HepG2 (cell line): ENCODE measurements at regions not wholly inside any gene's neighbourhood (a gene's known extent, or its start where the extent isn't known, plus 50 kb on each side); places are given as distances from the start of the nearest gene placed in this dataset.

Source experiments
- ATAC-seq: fragments of 200-7000 bp; cut with Tn5 transposase; 3 replicates; pipeline ENCODE4 v1.9.1; 2020; ENCODE audit warnings: mild to moderate bottlenecking, moderate library complexity
- BruUV-seq: library from RNA; stranded (reverse); fragments of 400-500 nt; replicated peaks from 2 replicates; lab custom pipeline; 2021; lab: Mats Ljungman, UMichigan
- CTCF ChIA-PET: fragments of 300-600 bp; formaldehyde crosslinking; extraction: SDS; loops from one replicate; lab custom pipeline; 2021; ENCODE audit warnings: low total read pairs, inconsistent platforms, low intra/inter-chr PET ratio; lab: Yijun Ruan, JAX
- POLR2A ChIA-PET: fragments of 350-600 bp; sonication (Branson Sonifier 250); formaldehyde crosslinking; loops from one replicate; lab custom pipeline; 2020; ENCODE audit warnings: antibody characterized with exemption, inconsistent platforms; lab: Yijun Ruan, JAX
- DNase-seq: peaks from one replicate; pipeline ENCODE4 v3.0.0-alpha.2; 2015; ENCODE audit warnings: low spot score
- FAIRE-seq: peaks from 3 replicates; lab custom pipeline; 2011; peaks lifted over from hg19 to GRCh38; lab: Jason Lieb, UNC
- H2AFZ ChIP-seq: one replicate; pipeline ENCODE4 v1.6.1; 2011; ENCODE audit warnings: low read length, inconsistent platforms
- H3K27ac ChIP-seq: fragments of 300-600 bp; 3 replicates; pipeline ENCODE4 v1.8.0; 2011; ENCODE audit warnings: mixed run types, mild to moderate bottlenecking, mixed read lengths, low read length, inconsistent platforms; ENCODE audit not compliant: insufficient read depth; ENCODE audit errors: extremely low read length
- H3K27me3 ChIP-seq, 2 experiments: fragments of 200-600 bp in 1 of 2; 2 replicates in 1 of 2; 3 replicates in 1 of 2; pipeline versions ENCODE4 v1.6.0 to v1.8.0; 2011; ENCODE audit warnings: low read length in 2 of 2, mild to moderate bottlenecking in 2 of 2, moderate library complexity in 2 of 2, inconsistent platforms in 1 of 2; ENCODE audit not compliant: insufficient read depth in 2 of 2, control insufficient read depth in 1 of 2
- H3K36me3 ChIP-seq, 2 experiments: fragments of 200-600 bp in 1 of 2; replicated peaks in 1 of 2; 2 replicates in 1 of 2; 3 replicates in 1 of 2; pipeline versions ENCODE4 v1.5.1 to v1.8.0; 2011; ENCODE audit warnings: low read length in 2 of 2, inconsistent platforms in 1 of 2; ENCODE audit not compliant: insufficient read depth in 2 of 2, control insufficient read depth in 1 of 2
- H3K4me1 ChIP-seq: 2 replicates; pipeline ENCODE4 v1.5.1; 2012; ENCODE audit warnings: low read length, inconsistent platforms; ENCODE audit not compliant: insufficient read depth
- H3K4me2 ChIP-seq: 2 replicates; pipeline ENCODE4 v1.6.0; 2011; ENCODE audit warnings: low read depth, low read length, inconsistent platforms
- H3K4me3 ChIP-seq, 3 experiments: fragments of 200-600 bp in 1 of 3; sonication (generic), shearing (Covaris generic) in 1 of 3; replicated peaks in 1 of 3; 2 replicates each; pipeline ENCODE4 v1.5.1; 2011 to 2016; ENCODE audit warnings: low read length in 3 of 3, inconsistent platforms in 2 of 3, low read depth in 2 of 3, mild to moderate bottlenecking in 2 of 3, control low read depth in 1 of 3, mixed read lengths in 1 of 3; ENCODE audit not compliant: insufficient read depth in 1 of 3
- H3K79me2 ChIP-seq: one replicate; pipeline ENCODE4 v1.6.1; 2011; ENCODE audit warnings: low read length, inconsistent platforms; ENCODE audit not compliant: insufficient read depth
- H3K9ac ChIP-seq: 2 replicates; pipeline ENCODE4 v1.6.0; 2011; ENCODE audit warnings: mild to moderate bottlenecking, low read depth, low read length, inconsistent platforms; ENCODE audit not compliant: insufficient read depth
- H3K9me3 ChIP-seq: 2 replicates; pipeline ENCODE4 v1.5.1; 2012; ENCODE audit warnings: mild to moderate bottlenecking, low read length
- H4K20me1 ChIP-seq: 2 replicates; pipeline ENCODE4 v1.6.0; 2011; ENCODE audit warnings: inconsistent platforms, mild to moderate bottlenecking, low read length, moderate library complexity; ENCODE audit not compliant: insufficient read depth
- DMTF1 ChIP-seq: sonication (generic); formaldehyde crosslinking; IDR thresholded peaks from 2 replicates; pipeline ENCODE4 v1.4.0; 2020; ENCODE audit warnings: mild to moderate bottlenecking, missing genetic modification reagents
- GZF1 ChIP-seq: sonication (generic); formaldehyde crosslinking; IDR thresholded peaks from 2 replicates; pipeline ENCODE4 v1.5.1; 2020; ENCODE audit warnings: mild to moderate bottlenecking, missing genetic modification reagents
- HNRNPK ChIP-seq: fragments of 200-400 bp; formaldehyde crosslinking; IDR thresholded peaks from 2 replicates; pipeline ENCODE4 v1.6.1; 2018; ENCODE audit warnings: low read length, low read depth, moderate library complexity, mild to moderate bottlenecking; ENCODE audit not compliant: poor library complexity, severe bottlenecking
- HNRNPL ChIP-seq: fragments of 200-400 bp; formaldehyde crosslinking; IDR thresholded peaks from 2 replicates; pipeline ENCODE4 v1.6.1; 2017; ENCODE audit warnings: mild to moderate bottlenecking, low read depth, low read length
- MXD1 ChIP-seq: sonication (generic); formaldehyde crosslinking; IDR thresholded peaks from 2 replicates; pipeline ENCODE4 v1.4.0; 2020; ENCODE audit warnings: mild to moderate bottlenecking, missing genetic modification reagents
- MZF1 ChIP-seq: sonication (generic); formaldehyde crosslinking; IDR thresholded peaks from 2 replicates; pipeline ENCODE4 v1.8.1; 2023; ENCODE audit warnings: mild to moderate bottlenecking, missing genetic modification reagents, borderline replicate concordance
- NBN ChIP-seq: fragments of 450-650 bp; conservative IDR thresholded peaks from 2 replicates; pipeline ENCODE4 v1.6.1; 2017
- PHF20 ChIP-seq: sonication (generic); formaldehyde crosslinking; IDR thresholded peaks from 2 replicates; pipeline ENCODE4 v1.5.0; 2020; ENCODE audit warnings: mild to moderate bottlenecking, missing genetic modification reagents
- POGZ ChIP-seq: sonication (generic); formaldehyde crosslinking; IDR thresholded peaks from 2 replicates; pipeline ENCODE4 v1.4.0; 2020; ENCODE audit warnings: mild to moderate bottlenecking, missing genetic modification reagents
- TRIM24 ChIP-seq: sonication (generic); formaldehyde crosslinking; IDR thresholded peaks from 2 replicates; pipeline ENCODE4 v1.8.0; 2022; ENCODE audit warnings: mild to moderate bottlenecking, missing genetic modification reagents
- ZBTB25 ChIP-seq: IDR thresholded peaks from 2 replicates; pipeline ENCODE4 v1.6.1; 2018; ENCODE audit warnings: missing genetic modification reagents
- ZFX ChIP-seq: sonication (generic); formaldehyde crosslinking; IDR thresholded peaks from 2 replicates; pipeline ENCODE4 v1.4.0; 2020; ENCODE audit warnings: mild to moderate bottlenecking, low read depth, missing genetic modification reagents, moderate library complexity
- ZNF33A ChIP-seq: sonication (generic); formaldehyde crosslinking; IDR thresholded peaks from 2 replicates; pipeline ENCODE4 v1.5.1; 2020; ENCODE audit warnings: missing genetic modification reagents, mild to moderate bottlenecking, moderate library complexity, borderline replicate concordance
- ZNF484 ChIP-seq: sonication (generic); formaldehyde crosslinking; IDR thresholded peaks from 2 replicates; pipeline ENCODE4 v1.5.1; 2020; ENCODE audit warnings: mild to moderate bottlenecking, low read depth, missing genetic modification reagents, borderline replicate concordance
- WGBS: methylation state at CpG from one replicate; pipeline ENCODE4 v1.1.6; 2017; ENCODE audit warnings: low lambda C conversion rate; 5-methylcytosine and 5-hydroxymethylcytosine counted together
- in situ Hi-C: cut with HindIII; loops from 2 replicates; pipeline ENCODE4 v1.10.0; 2017; ENCODE audit warnings: low pct_unique_long_range_greater_than_20kb; ENCODE audit not compliant: extremely low pct_ligation_motif_present
- intact Hi-C: fragments of 100-400 bp; cut with micrococcal nuclease; formaldehyde crosslinking; loops from one replicate; pipeline ENCODE4 v1.10.0; 2022; ENCODE audit not compliant: unreplicated experiment

- FAIRE-seq (no peak), DNase-seq (no peak)
- CTCF ChIA-PET, result no interaction called here
- H3K27ac ChIP-seq, result no peak overlapping the region
- in situ Hi-C loops, result no loop called here
- no peaks in the 10 kb centered on the region for H3K27me3 ChIP-seq
- POLR2A ChIA-PET, result no interaction called here
- H3K36me3 ChIP-seq, result no peaks in the 10 kb centered on the region
- 92% methylated on average over 3 of the region's 11 CpGs for WGBS
- no peak overlapping the region for H2AFZ ChIP-seq
- H3K4me3 ChIP-seq, result no peak overlapping the region
- no peaks in the 10 kb centered on the region for H4K20me1 ChIP-seq
- peaks cover 50% of the 10 kb centered on the region for H3K4me1 ChIP-seq
- H3K9ac ChIP-seq, result no peak overlapping the region
- no TSS peak for BruUV-seq
- no peaks in the 10 kb centered on the region for H3K79me2 ChIP-seq
- intact Hi-C loops, result no loop called here
- H3K9me3 ChIP-seq, result peaks cover 17% of the 10 kb centered on the region; the same call in 1 of the 2 replicates
- TF ChIP-seq ZBTB25 (CRISPR knock-in tag), result no peak
- TF ChIP-seq TRIM24, result no peak
- TF ChIP-seq, all 625 proteins: peak for 0
- H3K4me2 ChIP-seq, result 0 out of 2 replicates have a peak overlapping the region, but pooled peaks have one; percentile 5
- peak; percentile 27; the same call in 1 of the 3 replicates for ATAC-seq
These were observed 201.7 kb upstream of the NLRP1 start for GRCh38 chr17:5785867-5786509.

- Histone ChIP-seq H3K36me3 (no peaks in the 10 kb centered on the region), H3K27ac (no peak overlapping the region), H3K4me3 (no peak overlapping the region), H3K27me3 (no peaks in the 10 kb centered on the region), H3K79me2 (no peaks in the 10 kb centered on the region), H3K9ac (no peak overlapping the region), H3K4me1 (peaks cover 45% of the 10 kb centered on the region), H4K20me1 (no peaks in the 10 kb centered on the region), H2AFZ (no peak overlapping the region), H3K9me3 (peaks cover 17% of the 10 kb centered on the region; the same call in 1 of the 2 replicates), H3K4me2 (no peak overlapping the region)
- intact Hi-C loops, result no loop called here
- in situ Hi-C loops, result no loop called here
- no peak for FAIRE-seq
- CTCF ChIA-PET, result no interaction called here
- ATAC-seq, result no peak
- POLR2A ChIA-PET, result no interaction called here
- DNase-seq, result no peak
- 49% methylated on average over 6 of the region's 6 CpGs for WGBS
- no TSS peak for BruUV-seq
- TF ChIP-seq NBN, result no peak
- TF ChIP-seq ZNF33A, result no peak
- TF ChIP-seq MXD1 (CRISPR knock-in tag), result no peak
- TF ChIP-seq ZFX, result no peak
- no peak for TF ChIP-seq GZF1 (CRISPR knock-in tag)
- TF ChIP-seq HNRNPL, result no peak
- no peak for TF ChIP-seq DMTF1 (CRISPR knock-in tag)
- TF ChIP-seq ZNF484 (CRISPR knock-in tag), result no peak
- TF ChIP-seq HNRNPK, result no peak
- TF ChIP-seq PHF20 (CRISPR knock-in tag), result no peak
- no peak for TF ChIP-seq POGZ (CRISPR knock-in tag)
- no peak for TF ChIP-seq MZF1 (CRISPR knock-in tag)
These were observed 202.2 kb upstream of the NLRP1 start for GRCh38 chr17:5786510-5786875.
